A673 (cell line): ENCODE measurements at regions not wholly inside any gene's neighbourhood (a gene's known extent, or its start where the extent isn't known, plus 50 kb on each side); places are given as distances from the start of the nearest gene placed in this dataset.

Experiments used
- BruUV-seq: library from RNA; stranded (reverse); fragments of 400-500 nt; replicated peaks from 2 replicates; lab custom pipeline; 2021; lab: Mats Ljungman, UMichigan
- CTCF ChIA-PET: fragments of 300-600 bp; sonication (Branson Sonifier 250); formaldehyde crosslinking; loops from one replicate; lab custom pipeline; 2022; ENCODE audit warnings: antibody characterized with exemption; lab: Charles Lee
- POLR2A ChIA-PET: fragments of 300-600 bp; sonication (Branson Sonifier 250); formaldehyde crosslinking; loops from one replicate; lab custom pipeline; 2022; ENCODE audit warnings: antibody characterized with exemption; ENCODE audit not compliant: low non-redundant PET; lab: Charles Lee
- DNase-seq: peaks from one replicate; pipeline ENCODE4 v3.0.0-alpha.2; 2015; ENCODE audit warnings: low spot score
- H3K27ac ChIP-seq: fragments of 200-600 bp; sonication (generic); 2 replicates; pipeline ENCODE4 v1.5.1; 2016; ENCODE audit warnings: mixed run types, low read depth, mild to moderate bottlenecking, mixed read lengths, antibody characterized with exemption, low read length; ENCODE audit not compliant: poor library complexity, severe bottlenecking
- H3K27me3 ChIP-seq: fragments of 200-600 bp; sonication (generic); replicated peaks from 2 replicates; pipeline ENCODE4 v1.6.1; 2017; ENCODE audit warnings: mixed run types, low read depth, mild to moderate bottlenecking, mixed read lengths, antibody characterized with exemption, low read length; ENCODE audit not compliant: insufficient read depth, poor library complexity
- H3K36me3 ChIP-seq: fragments of 200-600 bp; sonication (generic); 2 replicates; pipeline ENCODE4 v1.6.1; 2016; ENCODE audit warnings: mixed run types, mild to moderate bottlenecking, mixed read lengths, antibody characterized with exemption, low read length; ENCODE audit not compliant: insufficient read depth, poor library complexity, severe bottlenecking
- H3K4me1 ChIP-seq: fragments of 200-600 bp; sonication (generic); 2 replicates; pipeline ENCODE4 v1.6.1; 2017; ENCODE audit warnings: mixed run types, mild to moderate bottlenecking, mixed read lengths, antibody characterized with exemption, low read length; ENCODE audit not compliant: insufficient read depth, poor library complexity, severe bottlenecking
- H3K4me3 ChIP-seq: fragments of 200-600 bp; sonication (generic); 2 replicates; pipeline ENCODE4 v1.5.1; 2016; ENCODE audit warnings: low read depth, mixed run types, mild to moderate bottlenecking, mixed read lengths, low read length; ENCODE audit not compliant: poor library complexity, severe bottlenecking
- H3K9me3 ChIP-seq: fragments of 200-600 bp; sonication (generic); 2 replicates; pipeline ENCODE4 v1.6.1; 2016; ENCODE audit warnings: mixed run types, low read depth, mild to moderate bottlenecking, mixed read lengths, antibody characterized with exemption, low read length; ENCODE audit not compliant: poor library complexity, severe bottlenecking
- CTCF ChIP-seq: fragments of 300-800, 200-600 bp; sonication (generic); conservative IDR thresholded peaks from 2 replicates; pipeline ENCODE4 v1.5.1; 2017; ENCODE audit warnings: low read depth, mild to moderate bottlenecking, antibody characterized with exemption, low read length, moderate library complexity, mixed read lengths
- EZH2 ChIP-seq: fragments of 200-600 bp; sonication (generic); IDR thresholded peaks from 2 replicates; pipeline ENCODE4 v1.6.1; 2017; ENCODE audit warnings: borderline replicate concordance, low read depth, mild to moderate bottlenecking, mixed read lengths, antibody characterized with exemption, low read length; ENCODE audit not compliant: poor library complexity, severe bottlenecking
- intact Hi-C: fragments of 100-400 bp; cut with micrococcal nuclease; formaldehyde crosslinking; loops from one replicate; pipeline ENCODE4 v1.10.0; 2022; ENCODE audit not compliant: unreplicated experiment

GRCh38 chr6:132959639-132960326 is 145.4 kb downstream of the RPS12 start:
- POLR2A ChIA-PET, result no interaction called here
- intact Hi-C loops, result loop anchor here (5.0 to 10.0 kb wide), 5 partner anchors 233 to 955 kb away; no protein-coding TSS in a partner anchor

GRCh38 chr6:132960720-132961119 is 146.4 kb downstream of the RPS12 start:
- no TSS peak for BruUV-seq
- POLR2A ChIA-PET, result no interaction called here
- H3K36me3 ChIP-seq, result no peaks in the 10 kb centered on the region
- H3K27ac ChIP-seq, result no peak overlapping the region
- no peak for TF ChIP-seq EZH2
- no peak for TF ChIP-seq CTCF
- no peak overlapping the region for H3K4me3 ChIP-seq
- no peaks in the 10 kb centered on the region for H3K9me3 ChIP-seq
- CTCF ChIA-PET, result interaction anchor here (1.0 to 1.5 kb wide), 2 partner anchors 131 to 430 kb away, joined by 4 to 7 read pairs; no protein-coding TSS in a partner anchor
- no peaks in the 10 kb centered on the region for H3K4me1 ChIP-seq
- DNase-seq, result no peak
- H3K27me3 ChIP-seq, result peaks cover 60% of the 10 kb centered on the region
- intact Hi-C loops, result loop anchor here (5.0 kb wide), 3 partner anchors 232 to 592 kb away; no protein-coding TSS in a partner anchor

More at GRCh38 chr6:132959639-132960326, 145.4 kb downstream of the RPS12 start:
- Histone ChIP-seq H3K36me3 (no peaks in the 10 kb centered on the region), H3K27me3 (peaks cover 69% of the 10 kb centered on the region), H3K9me3 (no peaks in the 10 kb centered on the region), H3K4me3 (no peak overlapping the region), H3K4me1 (no peaks in the 10 kb centered on the region), H3K27ac (no peak overlapping the region)
- CTCF ChIA-PET, result no interaction called here
- no TSS peak for BruUV-seq
- no peak for DNase-seq
- TF ChIP-seq CTCF (no peak), EZH2 (no peak)

- POLR2A ChIA-PET, result no interaction called here
These were observed 146.8 kb downstream of the RPS12 start for GRCh38 chr6:132961122-132961521.

More at GRCh38 chr6:132961122-132961521, 146.8 kb downstream of the RPS12 start:
- intact Hi-C loops, result loop anchor here (5.0 kb wide), 3 partner anchors 231 to 591 kb away; no protein-coding TSS in a partner anchor
- CTCF ChIA-PET, result interaction anchor here (0.6 to 1.5 kb wide), 3 partner anchors 131 to 431 kb away, joined by 4 to 7 read pairs (median 5); no protein-coding TSS in a partner anchor
- BruUV-seq, result no TSS peak
- Histone ChIP-seq H3K27me3 (peaks cover 56% of the 10 kb centered on the region), H3K27ac (no peak overlapping the region), H3K4me1 (no peaks in the 10 kb centered on the region), H3K9me3 (no peaks in the 10 kb centered on the region), H3K4me3 (no peak overlapping the region), H3K36me3 (no peaks in the 10 kb centered on the region)
- no peak for DNase-seq
- no peak for TF ChIP-seq EZH2
- no peak for TF ChIP-seq CTCF
